K562 (cell line): ENCODE measurements at regions not wholly inside any gene's neighbourhood (a gene's known extent, or its start where the extent isn't known, plus 50 kb on each side); places are given as distances from the start of the nearest gene placed in this dataset.

Experiments used
- CEBPB ChIP-seq: fragments of 450-650 bp; IDR thresholded peaks from 2 replicates; pipeline ENCODE4 v1.6.1; 2016; ENCODE audit warnings: missing genetic modification characterization, missing compliant biosample characterization
- ZNF407 ChIP-seq: fragments of 450-650 bp; IDR thresholded peaks from 2 replicates; pipeline ENCODE4 v1.6.1; 2016; ENCODE audit warnings: low read depth
- ZNF512 ChIP-seq: IDR thresholded peaks from 2 replicates; pipeline ENCODE4 v1.6.1; 2016; ENCODE audit warnings: missing genetic modification characterization, missing compliant biosample characterization
- TF ChIP-seq, protein P1 (sequence below): fragments of 200-800 bp; sonication (Bioruptor generic); IDR thresholded peaks from 2 replicates; pipeline ENCODE4 v1.6.1; 2017; ENCODE audit warnings: missing genetic modification characterization, missing compliant biosample characterization

DNA sequence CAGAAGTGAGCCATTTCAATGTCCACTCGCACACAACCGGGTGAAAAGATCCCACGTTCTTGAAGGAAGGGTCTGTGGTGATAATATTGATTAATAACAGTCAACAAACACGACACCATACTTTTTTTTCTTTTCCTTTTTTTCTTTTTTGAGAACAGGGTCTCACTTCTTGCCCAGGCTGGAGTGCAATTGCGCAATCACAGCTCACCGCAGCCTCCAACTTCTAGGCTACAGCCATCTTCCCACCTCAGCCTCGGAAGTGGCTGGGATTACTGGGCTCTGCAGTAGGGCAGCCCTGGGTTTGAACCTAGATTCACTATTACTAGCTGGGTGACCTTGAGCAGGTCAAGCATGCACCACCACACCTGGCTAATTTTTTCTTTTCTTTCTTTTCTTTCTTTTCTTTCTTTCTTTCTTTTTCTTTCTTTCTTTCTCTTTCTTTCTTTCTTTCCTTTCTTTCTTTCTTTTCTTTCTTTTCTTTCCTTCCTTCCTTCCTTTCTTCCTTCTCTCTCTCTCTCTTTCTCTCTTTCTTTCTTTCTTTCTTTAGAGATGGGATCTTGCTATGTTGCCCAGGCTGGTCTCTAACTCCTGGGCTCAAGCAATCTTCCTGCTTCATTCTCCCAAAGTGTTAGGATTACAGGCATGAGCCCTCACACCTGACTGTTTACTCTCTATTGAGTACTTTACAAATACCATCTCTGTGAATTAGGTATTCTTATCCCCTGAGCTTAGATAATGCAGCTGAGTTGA lies 123.9 kb downstream of the SNX5 start (continued):
- TF ChIP-seq ZNF407 (no peak), CEBPB (tag) (peak; percentile 96), ZNF512 (peak; percentile 87; the same call in 1 of the 2 replicates)
- TF ChIP-seq, protein P1, sequence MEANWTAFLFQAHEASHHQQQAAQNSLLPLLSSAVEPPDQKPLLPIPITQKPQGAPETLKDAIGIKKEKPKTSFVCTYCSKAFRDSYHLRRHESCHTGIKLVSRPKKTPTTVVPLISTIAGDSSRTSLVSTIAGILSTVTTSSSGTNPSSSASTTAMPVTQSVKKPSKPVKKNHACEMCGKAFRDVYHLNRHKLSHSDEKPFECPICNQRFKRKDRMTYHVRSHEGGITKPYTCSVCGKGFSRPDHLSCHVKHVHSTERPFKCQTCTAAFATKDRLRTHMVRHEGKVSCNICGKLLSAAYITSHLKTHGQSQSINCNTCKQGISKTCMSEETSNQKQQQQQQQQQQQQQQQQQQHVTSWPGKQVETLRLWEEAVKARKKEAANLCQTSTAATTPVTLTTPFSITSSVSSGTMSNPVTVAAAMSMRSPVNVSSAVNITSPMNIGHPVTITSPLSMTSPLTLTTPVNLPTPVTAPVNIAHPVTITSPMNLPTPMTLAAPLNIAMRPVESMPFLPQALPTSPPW, result no peak
